Activated T-cell treated with anti-CD3 and anti-CD28 coated beads, Interleukin-2, amount 50 U/mL, for 1 hour (primary cell): ENCODE measurements at regions not wholly inside any gene's neighbourhood (a gene's known extent, or its start where the extent isn't known, plus 50 kb on each side); places are given as distances from the start of the nearest gene placed in this dataset.
"Not testable (repeated sequence)": the region's sequence is repeated elsewhere in the genome, so short reads cannot be mapped to it uniquely, and the experiment has no call there.

Experiments used
- DNase-seq: peaks from one replicate; pipeline ENCODE4 v3.0.0-alpha.2; 2020

DNA sequence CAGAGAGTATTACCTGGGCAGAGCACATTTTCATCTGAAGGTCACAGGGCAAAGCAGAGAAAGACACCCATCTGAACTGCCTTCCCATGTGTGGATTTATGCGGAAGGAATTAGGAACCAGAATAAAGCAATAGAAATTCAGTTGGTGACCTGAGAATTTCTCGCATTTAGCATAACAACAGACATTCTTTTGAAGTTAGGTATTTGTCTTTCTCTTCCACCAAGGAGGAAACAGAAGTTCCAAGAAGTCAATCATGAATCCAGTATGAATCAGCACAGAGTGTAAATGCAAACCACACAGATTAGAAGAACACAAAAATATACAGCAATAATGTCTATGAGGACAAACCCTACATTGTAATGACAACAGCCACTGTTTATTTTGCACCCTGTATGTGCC, 515.2 kb upstream of the BRINP1 start:
- DNase-seq = no peak

GRCh38 chr9:119881898-119882297, 512.7 kb upstream of the BRINP1 start:
- DNase-seq = no peak

GRCh38 chr9:119880361-119880760, 511.1 kb upstream of the BRINP1 start:
- DNase-seq = no peak

GRCh38 chr9:119877306-119877705, 508.1 kb upstream of the BRINP1 start:
- DNase-seq = no peak

DNA sequence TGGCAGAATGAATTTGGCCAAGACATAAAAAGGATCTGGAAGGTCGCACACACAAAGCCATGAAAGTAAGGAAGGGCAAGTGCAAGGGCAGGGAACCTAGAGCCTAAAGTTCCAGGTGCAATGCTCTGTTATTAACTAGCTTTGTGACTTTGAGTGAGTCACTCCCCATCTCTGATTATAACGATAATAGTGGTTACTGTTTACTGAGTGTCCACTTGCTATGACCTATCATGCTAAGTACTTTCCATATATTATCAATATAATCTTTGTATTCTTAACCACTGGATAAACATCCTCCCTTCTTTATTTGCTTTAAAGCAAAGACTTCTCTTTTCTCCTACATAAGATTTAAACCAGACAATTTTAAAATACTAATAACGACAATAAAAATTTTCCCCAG, 504.6 kb upstream of the BRINP1 start:
- DNase-seq = no peak

DNA sequence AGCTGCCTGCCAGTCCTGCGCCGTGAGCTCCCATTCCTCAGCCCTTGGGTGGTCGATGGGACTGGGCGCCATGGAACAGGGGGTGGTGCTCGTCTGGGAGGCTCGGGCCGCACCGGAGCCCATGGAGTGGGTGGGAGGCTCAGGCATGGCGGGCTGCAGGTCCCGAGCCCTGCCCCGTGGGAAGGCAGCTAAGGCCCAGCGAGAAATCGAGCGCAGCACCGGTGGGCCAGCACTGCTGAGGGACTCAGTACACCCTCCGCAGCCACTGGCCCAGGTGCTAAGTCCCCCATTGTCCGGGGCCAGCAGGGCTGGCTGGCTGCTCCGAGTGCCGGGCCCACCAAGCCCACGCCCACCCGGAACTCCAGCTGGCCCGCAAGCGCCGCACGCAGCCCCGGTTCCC, 501.0 kb upstream of the BRINP1 start:
- not testable (repeated sequence) for DNase-seq

DNA sequence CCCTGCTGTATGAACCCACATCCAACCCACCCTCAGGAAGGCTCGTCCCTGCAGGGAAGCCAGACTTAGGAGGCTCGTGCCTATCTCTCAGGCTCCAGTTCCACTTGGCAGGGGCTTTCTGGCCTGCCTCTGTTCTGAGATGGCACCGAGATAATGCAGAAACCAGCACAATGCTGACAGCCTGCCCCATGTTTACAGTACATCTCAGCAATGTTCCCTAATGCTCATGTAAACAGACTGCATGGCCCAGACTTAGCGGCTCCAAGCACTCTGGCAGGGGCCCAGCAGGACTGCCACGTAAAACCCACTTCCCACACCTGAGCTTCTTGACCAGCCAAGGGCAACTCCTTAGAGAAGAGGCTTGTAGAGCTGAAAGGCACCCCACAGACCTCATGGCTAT, 499.5 kb upstream of the BRINP1 start:
- DNase-seq = no peak

- DNase-seq = no peak
These were observed 492.6 kb upstream of the BRINP1 start for GRCh38 chr9:119861842-119862241.

DNA sequence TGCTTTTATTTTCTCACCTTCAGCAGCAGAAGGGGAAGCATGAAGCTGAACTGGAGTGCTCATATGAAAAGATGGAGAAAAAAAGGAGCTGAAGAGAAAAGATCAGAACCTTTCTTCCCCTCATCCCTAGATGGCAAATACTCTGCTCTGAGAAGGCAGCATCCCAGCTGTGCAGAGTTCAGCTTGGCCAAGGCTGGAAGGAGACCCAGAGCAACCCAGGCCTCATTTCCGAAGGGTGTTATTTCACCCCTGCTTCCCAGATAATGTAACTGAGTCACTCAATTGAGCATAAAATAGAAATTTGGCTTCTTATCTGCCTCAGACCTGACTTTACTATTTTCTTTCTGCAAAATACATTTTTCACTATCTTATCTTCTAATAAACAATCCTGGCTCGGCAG, 489.9 kb upstream of the BRINP1 start:
- no peak for DNase-seq

GRCh38 chr9:119853126-119853525, 483.9 kb upstream of the BRINP1 start:
- no peak for DNase-seq

DNA sequence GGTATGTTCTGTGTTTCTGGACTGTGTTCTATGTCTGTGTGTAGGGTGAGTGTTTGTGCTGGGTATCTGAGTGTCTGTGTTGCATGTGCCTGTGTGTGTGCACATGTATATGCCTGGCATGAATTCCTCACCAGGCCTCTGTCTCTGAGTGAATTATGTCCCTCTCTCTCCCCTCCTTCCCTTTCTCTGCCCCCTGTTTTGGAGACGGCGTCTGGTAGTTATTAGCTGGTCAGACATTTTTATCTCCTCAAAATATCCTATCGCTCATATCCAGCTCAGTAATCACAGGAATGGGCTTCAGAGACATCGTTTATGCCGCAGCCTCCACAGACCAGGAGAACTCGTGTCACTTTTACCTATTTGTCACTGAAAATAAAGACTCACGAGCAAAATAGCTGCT, 483.2 kb upstream of the BRINP1 start:
- no peak for DNase-seq

GRCh38 chr9:119844431-119844830, 475.2 kb upstream of the BRINP1 start:
- no peak for DNase-seq

DNA sequence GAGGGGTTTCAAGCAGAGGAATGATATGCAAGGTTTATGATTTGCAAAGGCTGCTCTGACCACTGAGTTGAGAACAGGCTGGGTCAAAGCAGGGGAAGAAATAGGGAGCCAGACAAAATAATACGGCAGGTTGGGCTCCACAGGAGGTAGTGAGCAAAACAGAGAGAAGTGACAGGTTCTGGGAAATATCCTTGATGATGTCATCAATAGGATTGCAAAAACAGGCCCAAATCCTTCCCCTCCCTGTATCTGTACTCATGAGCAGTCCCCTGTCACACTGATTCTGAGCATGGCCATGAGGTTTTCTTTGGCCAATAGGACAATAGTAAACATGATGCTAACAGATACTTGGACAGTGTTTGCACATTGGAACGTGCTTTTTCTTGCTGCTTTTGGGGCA, 471.8 kb upstream of the BRINP1 start:
- DNase-seq = no peak

GRCh38 chr9:119839888-119840287, 470.7 kb upstream of the BRINP1 start:
- no peak for DNase-seq

DNA sequence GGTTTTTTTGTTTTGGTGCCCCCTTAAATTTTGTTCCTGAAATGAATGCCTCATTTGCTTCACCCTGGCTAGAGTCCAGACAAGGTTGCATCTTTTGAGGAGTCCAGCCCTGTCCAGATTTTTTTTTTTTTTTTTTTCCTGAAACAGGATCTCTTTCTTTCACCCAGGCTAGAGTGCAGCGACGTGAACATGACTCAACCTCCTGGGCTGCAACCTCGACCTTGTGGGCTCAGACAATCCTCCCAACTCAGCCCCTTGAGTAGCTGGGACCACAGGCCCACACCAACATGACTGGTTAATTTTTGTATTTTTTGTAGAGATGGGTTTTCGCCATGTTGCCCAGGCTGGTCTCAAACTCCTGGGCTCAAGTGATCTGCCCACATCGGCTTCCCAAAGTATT, 469.0 kb upstream of the BRINP1 start:
- DNase-seq = no peak

DNA sequence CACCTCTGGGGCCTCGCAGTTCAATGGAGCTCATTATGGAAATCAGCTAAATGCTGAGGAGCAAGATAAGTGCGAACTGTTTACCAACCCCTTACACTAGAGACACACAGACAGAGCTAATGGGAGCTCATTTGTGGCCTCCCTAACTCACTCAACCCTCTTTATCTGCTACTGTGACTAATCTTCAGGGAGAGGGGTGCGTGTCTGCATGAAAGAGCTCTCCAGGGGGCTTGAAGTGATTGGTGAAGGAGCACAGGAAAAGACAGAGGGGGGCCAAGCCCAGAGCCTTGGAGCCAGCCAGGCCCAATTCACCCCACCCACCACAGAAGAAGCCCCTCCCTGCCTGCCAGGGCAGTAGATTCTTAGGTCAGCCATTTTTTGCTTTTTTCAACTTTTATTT, 466.8 kb upstream of the BRINP1 start:
- no peak for DNase-seq

DNA sequence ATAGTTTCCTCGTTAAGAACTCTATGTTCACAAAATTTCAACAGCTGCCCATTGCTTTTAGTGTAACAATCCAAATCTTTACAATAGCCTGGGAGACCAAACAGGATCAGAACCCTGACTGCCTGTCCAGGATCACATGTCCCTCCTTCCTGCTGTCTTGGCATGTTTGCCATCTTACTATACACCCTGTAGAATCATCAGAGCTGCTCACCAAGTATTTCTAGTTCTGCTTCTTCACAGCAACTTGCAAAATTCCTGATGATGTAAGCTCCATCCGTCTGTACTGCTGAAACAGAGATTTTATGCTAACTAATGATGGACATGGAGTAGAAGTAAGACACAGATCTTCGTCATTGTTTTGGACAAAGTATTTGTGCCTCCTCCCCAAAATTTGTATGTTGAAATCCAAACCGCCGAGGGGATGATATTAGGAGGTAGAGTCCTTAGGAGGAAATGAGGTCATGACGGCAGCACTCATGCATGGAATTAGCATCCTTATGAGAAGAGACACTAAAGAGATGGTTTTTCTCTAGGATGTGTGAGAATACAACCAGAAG, 464.9 kb upstream of the BRINP1 start:
- DNase-seq = no peak

DNA sequence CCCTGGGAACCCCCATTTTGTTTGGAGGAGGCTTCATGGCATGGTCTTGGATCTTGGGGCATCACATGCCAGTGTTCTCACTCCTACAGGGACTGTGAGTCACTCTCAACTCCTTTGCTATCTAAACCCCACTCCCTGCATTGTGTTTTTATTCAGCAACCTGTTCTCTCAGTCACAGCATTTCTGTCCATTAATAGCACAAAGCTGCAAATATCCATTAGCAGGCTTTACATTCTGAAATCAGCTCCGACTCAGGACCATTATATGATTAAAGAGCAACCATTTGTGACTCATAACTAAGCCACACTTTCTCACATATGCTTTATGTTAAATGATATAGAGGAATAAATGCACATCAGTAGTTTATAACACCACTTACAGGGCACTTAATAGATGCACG, 462.1 kb upstream of the BRINP1 start:
- no peak for DNase-seq

- DNase-seq = no peak
These were observed 460.5 kb upstream of the BRINP1 start for GRCh38 chr9:119829748-119830147.

DNA sequence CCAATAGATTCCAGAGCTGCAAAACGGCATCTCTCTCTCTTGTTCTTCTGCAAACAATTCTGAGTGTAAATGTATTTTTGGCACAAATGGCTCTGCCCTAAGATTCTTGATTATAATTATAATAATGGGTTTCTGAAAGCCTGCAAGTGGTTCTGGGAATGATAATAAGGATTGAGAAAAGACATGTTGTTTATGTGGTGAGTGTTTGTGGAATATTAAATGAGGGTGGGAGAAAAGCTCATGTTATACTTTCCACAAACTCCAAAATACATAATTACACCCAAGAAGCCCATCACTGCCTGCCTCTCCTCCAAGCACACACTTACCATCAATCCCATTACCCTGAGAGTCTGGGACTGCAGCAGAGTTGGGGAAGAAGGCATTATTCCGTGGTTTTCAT, 460.0 kb upstream of the BRINP1 start:
- no peak for DNase-seq

DNA sequence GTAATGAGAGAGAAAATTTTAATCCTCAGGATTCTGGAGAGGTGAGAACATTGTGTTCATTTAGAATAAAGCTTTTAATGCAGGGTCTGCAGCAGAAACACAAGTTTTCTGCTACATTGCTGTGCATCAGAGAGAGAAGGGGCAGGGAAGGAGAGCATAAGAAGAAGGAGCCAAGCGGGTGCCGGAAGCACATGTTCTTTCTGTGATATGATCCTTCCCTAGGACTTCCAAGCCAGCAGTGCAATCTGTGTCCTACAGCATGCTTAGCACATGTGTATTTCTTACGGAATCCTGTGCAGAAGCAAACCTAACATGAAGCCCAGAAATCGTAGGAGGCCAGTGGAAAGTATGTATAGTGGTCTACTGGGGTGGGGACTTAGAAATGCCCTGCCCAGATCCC, 458.3 kb upstream of the BRINP1 start:
- no peak for DNase-seq

DNA sequence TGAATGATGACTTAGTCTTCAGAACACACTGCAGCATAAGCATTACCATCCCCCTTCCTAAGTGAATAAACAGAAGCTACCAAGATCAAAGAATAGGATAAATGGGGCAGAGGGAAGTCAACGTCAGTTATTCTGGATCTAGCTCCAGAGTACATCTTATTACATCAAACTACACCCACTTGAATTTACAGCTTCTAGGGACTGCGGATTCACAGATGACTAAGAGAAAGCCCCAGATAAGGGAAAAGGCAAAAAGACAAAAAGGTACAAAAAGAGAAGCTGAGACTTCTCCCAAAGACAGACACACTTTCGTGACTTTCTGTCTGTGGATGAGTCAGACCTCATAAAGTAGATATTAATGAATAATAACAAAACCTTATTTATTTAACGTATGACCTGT, 457.9 kb upstream of the BRINP1 start:
- no peak for DNase-seq

DNA sequence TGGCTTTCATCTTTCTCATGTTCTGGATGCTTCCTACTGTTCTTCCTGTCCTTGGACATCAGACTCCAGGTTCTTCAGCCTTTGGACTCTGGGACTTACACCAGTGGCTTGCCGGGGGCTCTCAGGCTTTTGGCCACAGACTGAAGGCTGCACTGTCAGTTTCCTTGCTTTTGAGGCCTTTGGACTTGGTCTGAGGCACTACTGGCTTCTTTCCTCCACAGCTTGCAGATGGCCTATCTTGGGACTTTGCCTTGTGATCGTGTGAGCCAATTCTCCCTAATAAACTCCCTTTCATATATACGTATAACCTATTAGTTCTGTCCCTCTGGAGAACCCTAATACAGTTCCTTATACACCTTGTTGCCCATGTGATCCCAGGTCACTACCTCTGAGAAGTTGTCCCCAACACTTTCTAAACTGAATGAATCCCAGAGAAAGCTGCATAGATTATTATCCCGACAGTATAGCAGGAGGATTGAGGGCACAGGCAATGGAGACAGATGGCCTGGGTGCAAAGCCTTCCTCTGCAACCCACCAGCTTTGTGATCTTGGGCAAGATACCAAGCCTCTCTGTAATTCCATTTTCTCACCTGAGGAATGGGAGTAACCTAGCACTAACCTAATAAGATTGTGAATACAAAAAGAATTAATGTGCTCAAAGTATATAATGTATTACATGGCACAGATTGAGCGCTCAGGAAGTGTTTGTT, 449.6 kb upstream of the BRINP1 start:
- DNase-seq = no peak

- DNase-seq = no peak
These were observed 441.6 kb upstream of the BRINP1 start for GRCh38 chr9:119810645-119811429.
